HCT116 (cell line): ENCODE measurements at regions not wholly inside any gene's neighbourhood (a gene's known extent, or its start where the extent isn't known, plus 50 kb on each side); places are given as distances from the start of the nearest gene placed in this dataset.

Source experiments
- ATAC-seq: fragments of 200-7000 bp; cut with Tn5 transposase; 2 replicates; pipeline ENCODE4 v1.9.1; 2020; ENCODE audit warnings: mild to moderate bottlenecking, moderate library complexity
- BruUV-seq: library from RNA; stranded (reverse); fragments of 400-500 nt; replicated peaks from 2 replicates; lab custom pipeline; 2021; lab: Mats Ljungman, UMichigan
- CTCF ChIA-PET: fragments of 300-600 bp; sonication (Branson Sonifier 250); formaldehyde crosslinking; loops from one replicate; lab custom pipeline; 2021; ENCODE audit warnings: antibody characterized with exemption; lab: Charles Lee
- POLR2A ChIA-PET: fragments of 300-600, 350-600 bp; sonication (Branson Sonifier 250); formaldehyde crosslinking; loops from one replicate; lab custom pipeline; 2021; ENCODE audit warnings: antibody characterized with exemption; lab: Charles Lee
- RAD21 ChIA-PET, 2 experiments: fragments of 300-600 bp; sonication (Branson Sonifier 250); formaldehyde crosslinking; loops; one replicate each; lab custom pipeline; 2023; ENCODE audit warnings: low total read pairs in 2 of 2; ENCODE audit not compliant: uncharacterized antibody in 2 of 2, unreplicated experiment in 2 of 2, low non-redundant PET in 1 of 2; lab: Charles Lee
- DNase-seq: peaks from one replicate; pipeline ENCODE4 v3.0.0-alpha.2; 2010; ENCODE audit warnings: low read depth, low spot score
- H2AFZ ChIP-seq: fragments of 200-600 bp; shearing (Covaris generic), sonication (generic); 2 replicates; pipeline ENCODE4 v1.6.1; 2017; ENCODE audit warnings: low read depth, mixed run types, mixed read lengths, antibody characterized with exemption, low read length; ENCODE audit not compliant: poor library complexity, severe bottlenecking
- H3K27ac ChIP-seq: 2 replicates; pipeline ENCODE4 v1.5.1; 2012; ENCODE audit warnings: low read depth, low read length
- H3K27me3 ChIP-seq: fragments of 200-600 bp; sonication (generic); 2 replicates; pipeline ENCODE4 v1.6.1; 2016; ENCODE audit warnings: mixed run types, low read length, mixed read lengths; ENCODE audit not compliant: insufficient read depth
- H3K36me3 ChIP-seq, 2 experiments: fragments of 200-500 bp in 1 of 2; fragments of 200-600 bp in 1 of 2; sonication (Bioruptor generic) in 1 of 2; sonication (generic) in 1 of 2; 2 replicates each; pipeline versions ENCODE4 v1.5.1 to v1.6.1; 2014 to 2016; ENCODE audit warnings: low read length in 2 of 2, inconsistent platforms in 1 of 2, mixed read lengths in 1 of 2, mixed run types in 1 of 2; ENCODE audit not compliant: insufficient read depth in 2 of 2, control insufficient read depth in 1 of 2
- H3K4me1 ChIP-seq, 2 experiments: fragments of 200-600 bp in 1 of 2; sonication (generic) in 1 of 2; 2 replicates each; pipeline versions ENCODE4 v1.5.1 to v1.6.1; 2012 to 2017; ENCODE audit warnings: low read length in 2 of 2, inconsistent platforms in 1 of 2, mild to moderate bottlenecking in 1 of 2, mixed read lengths in 1 of 2, mixed run types in 1 of 2, moderate library complexity in 1 of 2; ENCODE audit not compliant: insufficient read depth in 2 of 2, control insufficient read depth in 1 of 2
- H3K4me2 ChIP-seq: fragments of 200-600 bp; sonication (generic); 2 replicates; pipeline ENCODE4 v1.6.1; 2017; ENCODE audit warnings: mixed run types, low read length, mixed read lengths
- H3K4me3 ChIP-seq, 2 experiments: fragments of 200-600 bp in 1 of 2; sonication (generic) in 1 of 2; replicated peaks in 1 of 2; 2 replicates each; pipeline ENCODE4 v1.5.1; 2011 to 2016; ENCODE audit warnings: low read length in 2 of 2, control low read depth in 1 of 2, low read depth in 1 of 2, mild to moderate bottlenecking in 1 of 2, mixed read lengths in 1 of 2, mixed run types in 1 of 2
- H3K79me2 ChIP-seq: fragments of 200-600 bp; sonication (generic); 2 replicates; pipeline ENCODE4 v1.6.1; 2017; ENCODE audit warnings: mild to moderate bottlenecking, mixed run types, low read length, moderate library complexity, mixed read lengths; ENCODE audit not compliant: insufficient read depth
- H3K9ac ChIP-seq: fragments of 200-600 bp; sonication (generic); 2 replicates; pipeline ENCODE4 v1.6.1; 2016; ENCODE audit warnings: low read length, mixed read lengths
- H3K9me2 ChIP-seq: fragments of 200-600 bp; sonication (generic), shearing (Covaris generic); 2 replicates; pipeline ENCODE4 v1.6.1; 2017; ENCODE audit warnings: mixed run types, mild to moderate bottlenecking, moderate library complexity; ENCODE audit not compliant: insufficient read depth
- H3K9me3 ChIP-seq, 2 experiments: fragments of 200-500 bp in 1 of 2; fragments of 200-600 bp in 1 of 2; sonication (Bioruptor generic) in 1 of 2; sonication (generic) in 1 of 2; 2 replicates each; pipeline ENCODE4 v1.6.1; 2014 to 2017; ENCODE audit warnings: low read length in 2 of 2, mixed read lengths in 2 of 2, inconsistent platforms in 1 of 2, low read depth in 1 of 2, mild to moderate bottlenecking in 1 of 2, mixed run types in 1 of 2, moderate library complexity in 1 of 2; ENCODE audit not compliant: control insufficient read depth in 1 of 2, insufficient read depth in 1 of 2
- H4K20me1 ChIP-seq: fragments of 200-600 bp; sonication (generic), shearing (Covaris generic); 2 replicates; pipeline ENCODE4 v1.6.1; 2017; ENCODE audit warnings: mixed run types, mild to moderate bottlenecking, moderate library complexity; ENCODE audit not compliant: insufficient read depth
- ATF3 ChIP-seq: IDR thresholded peaks from 2 replicates; pipeline ENCODE4 v1.6.1; 2012
- CBX3 ChIP-seq: IDR thresholded peaks from 2 replicates; pipeline ENCODE4 v1.6.1; 2012; ENCODE audit warnings: low read depth
- CTCF ChIP-seq, 3 experiments: fragments of 200-600 bp in 1 of 3; sonication (generic) in 1 of 3; IDR thresholded peaks in 2 of 3; conservative IDR thresholded peaks in 1 of 3; 2 replicates each; pipeline ENCODE4 v1.5.1; 2012 to 2017; ENCODE audit warnings: low read depth in 2 of 3, low read length in 2 of 3, antibody characterized with exemption in 1 of 3, borderline replicate concordance in 1 of 3, control low read depth in 1 of 3, mild to moderate bottlenecking in 1 of 3, mixed read lengths in 1 of 3, mixed run types in 1 of 3, moderate library complexity in 1 of 3; ENCODE audit not compliant: insufficient read depth in 1 of 3
- ELF1 ChIP-seq: IDR thresholded peaks from 2 replicates; pipeline ENCODE4 v1.6.1; 2012; ENCODE audit warnings: low read depth, borderline replicate concordance
- FOSL1 ChIP-seq: IDR thresholded peaks from 2 replicates; pipeline ENCODE4 v1.6.1; 2012; ENCODE audit warnings: low read depth
- JUND ChIP-seq: IDR thresholded peaks from 2 replicates; pipeline ENCODE4 v1.6.1; 2012
- POLR2A ChIP-seq: IDR thresholded peaks from 2 replicates; pipeline ENCODE4 v1.7.0; 2011; ENCODE audit warnings: borderline replicate concordance; ENCODE audit not compliant: insufficient read depth, insufficient read length; ENCODE audit errors: extremely low read depth
- RAD21 ChIP-seq: IDR thresholded peaks from 2 replicates; pipeline ENCODE4 v1.6.1; 2012; ENCODE audit warnings: low read depth, mild to moderate bottlenecking
- REST ChIP-seq: IDR thresholded peaks from 2 replicates; pipeline ENCODE4 v1.6.1; 2012; ENCODE audit warnings: low read depth
- SIN3A ChIP-seq: IDR thresholded peaks from 2 replicates; pipeline ENCODE4 v1.6.1; 2012; ENCODE audit warnings: low read depth
- SRF ChIP-seq: IDR thresholded peaks from 2 replicates; pipeline ENCODE4 v1.6.1; 2012; ENCODE audit warnings: low read depth
- TCF7L2 ChIP-seq: IDR thresholded peaks from 2 replicates; pipeline ENCODE4 v1.7.0; 2011; ENCODE audit warnings: borderline replicate concordance, inconsistent platforms; ENCODE audit not compliant: insufficient read depth, insufficient read length; ENCODE audit errors: extremely low read depth
- ZFX ChIP-seq: fragments of 450-650 bp; IDR thresholded peaks from 2 replicates; pipeline ENCODE4 v1.6.1; 2017
- ZNF274 ChIP-seq: fragments of 200-500 bp; sonication (Bioruptor generic); IDR thresholded peaks from 2 replicates; pipeline ENCODE4 v1.6.1; 2014; ENCODE audit warnings: mild to moderate bottlenecking, low read depth, low read length, inconsistent platforms
- intact Hi-C: fragments of 100-400 bp; cut with micrococcal nuclease; formaldehyde crosslinking; loops from 2 replicates; pipeline ENCODE4 v1.10.0; 2022

- BruUV-seq: no TSS peak
- Histone ChIP-seq H3K9me3 (peaks cover 0 to 5% of the 10 kb centered on the region in 2 experiments; a peak in 1 of 4 replicates), H3K4me3 (no peak overlapping the region), H3K36me3 (no peaks in the 10 kb centered on the region), H2AFZ (no peak overlapping the region), H3K9me2 (peaks cover 4% of the 10 kb centered on the region; the same call in 1 of the 2 replicates), H3K9ac (no peak overlapping the region), H3K4me2 (no peak overlapping the region), H3K79me2 (no peaks in the 10 kb centered on the region), H3K4me1 (peaks cover 32 to 52% of the 10 kb centered on the region in 2 experiments), H4K20me1 (no peaks in the 10 kb centered on the region), H3K27me3 (no peaks in the 10 kb centered on the region), H3K27ac (no peak overlapping the region)
- ATAC-seq (no peak), DNase-seq (no peak)
- ChIA-PET CTCF (no interaction called here), POLR2A (no interaction called here), RAD21 (no interaction called here)
- TF ChIP-seq CTCF (IDR thresholded peaks at IDR 0.05 in 2 of 3, conservative IDR thresholded peaks at IDR 0.05 in 1 of 3; ENCODE audit: borderline replicate concordance in 1 of 3, insufficient read depth in 1 of 3, low read depth in 2 of 3, low read length in 2 of 3): no peak
- no peak for TF ChIP-seq JUND
- no peak for TF ChIP-seq ELF1
- intact Hi-C loops: no loop called here
Measured at GRCh38 chr10:110433740-110434139, 64.0 kb upstream of the DUSP5 start.

GRCh38 chr10:110434489-110435096, 63.1 kb upstream of the DUSP5 start:
- POLR2A ChIA-PET: no interaction called here
- ATAC-seq (no peak), DNase-seq (no peak)
- Histone ChIP-seq H3K36me3 (no peaks in the 10 kb centered on the region), H3K4me2 (no peak overlapping the region), H3K27ac (no peak overlapping the region), H3K9ac (no peak overlapping the region), H3K27me3 (no peaks in the 10 kb centered on the region), H3K9me2 (peaks cover 4% of the 10 kb centered on the region; the same call in 1 of the 2 replicates), H3K4me1 (peaks cover 26 to 43% of the 10 kb centered on the region in 2 experiments), H3K4me3 (no peak overlapping the region), H3K9me3 (peaks cover 0 to 5% of the 10 kb centered on the region in 2 experiments; a peak in 1 of 4 replicates), H3K79me2 (no peaks in the 10 kb centered on the region), H2AFZ (no peak overlapping the region), H4K20me1 (no peaks in the 10 kb centered on the region)
- RAD21 ChIA-PET: no interaction called here
- intact Hi-C loops: no loop called here
- BruUV-seq: no TSS peak
- CTCF ChIA-PET: no interaction called here
- no peak for TF ChIP-seq FOSL1
- no peak for TF ChIP-seq ZNF274
- no peak for TF ChIP-seq REST
- no peak for TF ChIP-seq ZFX
- no peak for TF ChIP-seq TCF7L2
- TF ChIP-seq CBX3: no peak
- no peak for TF ChIP-seq SIN3A
- no peak for TF ChIP-seq JUND
- no peak for TF ChIP-seq ELF1
- no peak for TF ChIP-seq POLR2A
- no peak for TF ChIP-seq RAD21
- no peak for TF ChIP-seq ATF3
- no peak for TF ChIP-seq SRF
